Embryonic facial prominence (tissue), 1 donor: ENCODE measurements at regions not wholly inside any gene's neighbourhood (a gene's known extent, or its start where the extent isn't known, plus 50 kb on each side); places are given as distances from the start of the nearest gene placed in this dataset.

ENCODE experiments used
- DNase-seq: peaks from one replicate; pipeline ENCODE4 v3.0.0-alpha.2; 2016; ENCODE audit errors: extremely low spot score

- no peak for DNase-seq
These were observed 114.8 kb upstream of the PKDCC start for GRCh38 chr2:41933046-41933420.

DNA sequence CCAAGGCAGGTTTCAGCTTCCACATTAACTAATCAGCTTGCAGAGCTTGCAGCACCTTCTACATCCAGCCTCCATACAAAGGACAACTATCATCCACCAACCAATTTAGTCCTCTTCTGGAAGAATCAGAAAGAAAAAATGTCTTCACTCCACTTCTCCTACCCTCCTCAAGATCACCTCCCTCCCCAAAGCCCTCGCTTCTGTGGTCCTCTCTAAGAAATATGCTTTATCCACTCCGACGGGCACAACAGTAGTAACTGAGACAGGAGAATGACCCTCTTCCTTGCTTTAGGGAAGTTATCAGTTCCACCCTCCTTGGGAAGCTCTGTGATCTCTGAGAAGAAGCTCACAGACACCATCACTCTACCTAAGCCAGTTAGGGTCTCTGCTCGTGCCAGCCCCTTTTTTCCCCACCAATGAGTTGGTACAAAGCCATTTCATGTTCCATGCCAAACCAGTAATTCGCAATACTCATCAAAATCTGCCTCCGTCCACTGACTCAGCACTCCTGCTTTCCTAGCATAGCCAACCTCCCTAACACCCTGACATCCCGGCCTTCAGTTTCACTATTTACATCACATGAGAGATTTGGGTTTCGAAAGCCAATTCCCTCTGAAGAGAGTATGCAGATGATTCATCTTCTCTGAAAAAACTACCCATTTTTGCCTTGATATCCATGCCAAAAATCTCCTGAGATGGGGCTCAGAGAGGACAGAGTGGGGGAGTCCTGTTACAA is 114.1 kb upstream of the PKDCC start:
- no peak for DNase-seq

GRCh38 chr2:41934329-41934958 is 113.4 kb upstream of the PKDCC start:
- no peak for DNase-seq

DNA sequence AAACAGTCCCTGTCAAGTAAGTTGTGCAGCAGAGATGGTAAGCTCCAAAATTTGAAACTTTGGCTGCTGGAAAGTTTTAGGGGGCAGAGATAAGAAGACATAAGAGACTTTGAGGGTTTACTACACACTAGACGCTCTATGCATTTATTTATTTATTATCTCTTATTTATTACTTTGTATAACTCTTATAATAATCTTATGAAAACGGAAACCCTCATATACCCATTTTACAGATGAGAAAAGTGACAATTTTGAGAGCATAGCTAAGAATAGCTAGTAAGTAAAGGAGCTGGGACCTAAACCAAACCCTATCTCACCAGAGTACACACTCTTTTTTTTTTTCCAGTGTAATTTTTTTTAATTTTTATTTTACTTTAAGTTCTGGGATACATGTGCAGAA is 112.8 kb upstream of the PKDCC start:
- no peak for DNase-seq

DNA sequence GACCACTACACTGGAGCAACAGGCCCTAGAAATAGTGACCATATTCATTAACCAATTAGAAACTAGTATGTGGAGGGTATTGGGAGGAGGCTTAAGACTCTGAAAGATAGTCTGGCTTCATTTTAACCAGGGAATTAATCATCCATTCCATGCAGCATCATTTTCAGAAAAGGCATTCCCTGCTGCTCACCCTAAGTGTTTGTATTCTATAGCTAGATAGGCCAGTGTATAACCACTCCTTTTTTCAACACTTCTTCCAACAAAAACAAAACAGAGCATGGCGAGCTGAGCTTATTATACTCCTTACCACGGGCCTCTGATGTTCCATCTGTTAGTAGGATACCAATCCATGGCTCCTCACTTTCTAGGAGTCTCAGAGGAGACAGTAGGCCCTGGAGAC is 112.0 kb upstream of the PKDCC start:
- DNase-seq: no peak

GRCh38 chr2:41936771-41937463 is 110.9 kb upstream of the PKDCC start:
- DNase-seq: no peak

- no peak for DNase-seq
These were observed 110.3 kb upstream of the PKDCC start for GRCh38 chr2:41937464-41937906.

DNA sequence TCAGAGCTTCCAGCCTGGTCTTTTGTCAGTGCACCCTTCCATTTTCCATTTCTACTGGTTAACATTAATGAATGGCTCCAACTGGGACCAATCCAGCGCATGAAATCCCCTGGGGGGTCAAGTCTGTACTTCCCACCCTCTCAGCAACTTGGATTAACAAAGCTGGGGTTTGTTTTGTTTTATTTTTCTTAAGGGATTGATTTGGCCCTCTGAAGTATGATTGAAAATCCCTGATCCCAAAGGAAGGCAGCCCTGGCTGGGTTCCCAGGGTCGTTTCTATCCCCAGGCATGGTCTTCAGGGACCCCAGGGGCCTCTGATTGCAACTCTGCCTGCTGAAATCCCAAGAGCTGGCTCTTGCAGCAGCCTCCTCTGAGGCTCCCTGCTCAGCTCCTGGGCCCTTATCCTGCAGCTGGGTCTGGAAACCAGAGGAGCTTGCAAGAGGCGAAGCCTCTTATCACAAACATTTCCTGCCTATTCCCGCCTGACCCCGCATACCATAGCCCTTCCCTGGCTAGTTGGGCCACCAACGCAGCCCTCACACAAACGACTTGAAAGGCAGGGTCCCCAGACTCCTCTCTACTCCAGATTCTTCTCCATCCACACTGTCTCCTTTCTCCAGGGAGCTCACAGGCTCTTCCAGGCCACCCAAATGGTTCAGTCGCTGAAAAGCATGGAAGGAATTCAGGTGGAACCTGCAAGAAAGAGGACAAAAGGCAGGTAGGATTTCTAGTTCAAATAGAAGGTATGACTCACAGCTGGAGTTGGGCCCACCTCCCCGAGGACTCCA is 109.7 kb upstream of the PKDCC start:
- no peak for DNase-seq

- DNase-seq: no peak
These were observed 107.6 kb upstream of the PKDCC start for GRCh38 chr2:41940060-41940744.

DNA sequence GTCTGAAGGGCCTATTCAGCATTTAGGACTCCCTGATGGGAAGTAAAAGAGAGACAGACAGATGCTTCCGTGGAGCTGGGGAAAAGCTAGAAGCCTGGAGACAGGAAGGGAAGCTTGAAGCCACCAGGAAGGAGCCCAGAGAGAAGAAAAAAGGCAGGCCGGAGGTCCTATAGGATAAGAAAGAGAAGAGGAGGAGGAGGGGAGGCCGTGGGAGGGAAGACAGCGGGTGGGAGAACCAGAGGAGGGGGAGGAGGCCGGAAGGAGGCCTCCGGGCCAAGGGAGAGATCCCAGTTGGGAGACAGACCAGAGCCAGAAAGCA is 107.1 kb upstream of the PKDCC start:
- no peak for DNase-seq

DNA sequence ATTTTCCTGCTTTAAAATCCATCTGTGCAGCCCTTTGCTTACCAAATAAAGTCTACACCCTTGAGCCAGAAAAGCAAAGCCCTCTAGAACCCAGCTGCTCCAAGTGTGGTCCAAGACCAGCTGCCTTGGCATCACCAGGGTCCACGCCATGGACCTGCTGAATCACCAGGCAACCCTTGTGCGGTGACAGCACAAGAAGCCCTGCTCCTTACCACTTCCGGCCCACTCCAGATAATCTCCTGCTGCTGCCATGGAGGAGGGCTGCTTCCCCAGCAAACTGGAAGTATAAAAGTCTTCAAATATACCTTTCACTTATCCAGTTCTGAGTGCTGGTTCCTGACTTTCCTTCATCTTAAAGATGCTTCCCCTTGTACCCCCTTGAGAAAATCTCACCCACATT is 106.0 kb upstream of the PKDCC start:
- no peak for DNase-seq

DNA sequence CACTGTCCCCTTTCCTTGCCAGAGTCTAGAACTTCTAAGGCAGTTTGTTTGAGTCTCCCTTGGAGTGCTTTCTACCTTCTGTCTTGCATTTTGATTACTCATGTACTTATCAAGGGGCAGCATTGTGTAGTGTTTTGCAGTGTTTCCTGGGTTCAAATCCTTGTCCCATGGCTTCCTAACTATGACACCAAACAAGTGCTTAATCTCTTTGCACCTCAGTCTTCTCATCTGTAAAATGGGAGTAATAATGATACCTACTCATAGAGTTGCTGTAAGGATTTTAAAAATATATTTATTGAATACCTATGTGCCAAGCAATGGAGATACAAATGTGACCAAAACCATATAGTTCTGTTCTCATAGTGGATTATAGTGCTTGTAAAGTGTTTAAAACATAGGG is 105.5 kb upstream of the PKDCC start:
- no peak for DNase-seq

DNA sequence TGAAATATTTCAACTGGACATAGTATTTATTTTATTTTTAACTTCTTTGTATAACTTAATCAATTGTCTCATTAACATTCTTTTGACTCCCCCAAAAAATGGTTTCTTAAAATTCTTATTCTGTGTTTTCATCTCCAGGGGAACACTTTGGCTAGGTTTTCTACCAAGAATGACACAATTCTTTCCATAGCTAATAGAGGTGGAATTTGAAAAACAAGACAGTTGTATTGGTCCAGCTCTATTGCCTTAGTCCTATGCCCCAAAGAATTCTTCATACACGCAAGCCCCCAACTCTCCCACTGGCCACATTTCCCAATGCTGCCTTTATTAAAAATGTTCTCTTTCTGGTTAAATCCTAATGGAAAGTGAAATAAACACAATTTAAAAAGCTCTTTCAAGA is 104.7 kb upstream of the PKDCC start:
- no peak for DNase-seq

- DNase-seq: no peak
These were observed 103.5 kb upstream of the PKDCC start for GRCh38 chr2:41944220-41944880.

GRCh38 chr2:41947701-41948396 is 100.0 kb upstream of the PKDCC start:
- no peak for DNase-seq

DNA sequence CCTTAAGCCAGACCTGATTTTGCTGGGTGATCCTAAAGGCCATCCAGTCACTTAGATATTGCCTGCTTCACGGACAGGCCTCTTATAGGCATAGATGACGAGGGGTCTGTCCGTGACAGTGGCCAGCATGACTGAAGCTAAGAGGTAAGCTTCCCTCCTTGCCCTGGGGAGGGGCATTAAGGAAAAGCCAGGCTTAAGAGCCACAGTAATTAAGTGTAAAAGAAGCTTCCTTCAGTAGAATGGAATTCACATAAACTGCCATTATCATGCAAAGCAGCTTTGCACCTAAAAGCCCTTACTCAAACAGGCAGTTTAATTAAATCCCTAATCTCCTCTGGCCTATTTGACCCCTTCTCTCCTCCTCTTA is 99.4 kb upstream of the PKDCC start:
- DNase-seq: no peak

DNA sequence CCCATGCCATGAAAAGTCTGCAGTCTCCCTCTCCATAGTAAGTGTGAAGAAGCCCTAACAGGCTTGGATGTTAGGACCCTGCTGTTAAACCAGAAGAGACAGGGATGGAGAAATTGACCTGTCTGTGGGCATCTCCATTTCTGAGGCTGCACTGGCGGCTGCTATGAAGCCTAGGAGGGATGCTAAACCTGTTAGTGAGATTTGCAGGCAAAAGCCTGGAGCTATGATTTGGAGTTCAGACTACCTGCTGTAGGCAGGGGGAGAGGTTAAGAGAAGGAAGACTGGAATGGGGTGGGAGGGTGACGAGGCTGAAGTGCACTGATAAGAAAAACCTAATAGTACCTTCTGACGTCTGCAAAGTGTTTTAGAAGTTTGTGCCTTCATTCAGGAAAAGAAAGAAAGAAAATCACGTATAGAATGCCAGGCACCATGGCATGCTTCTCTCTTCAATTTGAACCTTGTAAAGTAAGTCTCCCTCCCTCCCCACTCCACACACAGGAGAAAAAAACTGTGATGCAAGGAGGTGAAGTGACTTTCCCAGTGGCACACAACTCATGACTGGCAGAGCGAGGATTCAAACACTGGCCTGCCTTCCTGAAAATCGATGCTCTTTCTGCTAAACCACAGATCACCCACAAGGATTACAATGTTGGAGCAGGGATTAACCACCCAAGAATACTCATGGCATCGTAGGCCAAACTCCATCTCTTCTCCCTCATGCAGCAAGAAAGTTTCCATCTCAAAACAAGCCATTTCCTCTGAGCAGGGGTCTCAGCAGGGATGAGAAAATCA is 98.5 kb upstream of the PKDCC start:
- no peak for DNase-seq

DNA sequence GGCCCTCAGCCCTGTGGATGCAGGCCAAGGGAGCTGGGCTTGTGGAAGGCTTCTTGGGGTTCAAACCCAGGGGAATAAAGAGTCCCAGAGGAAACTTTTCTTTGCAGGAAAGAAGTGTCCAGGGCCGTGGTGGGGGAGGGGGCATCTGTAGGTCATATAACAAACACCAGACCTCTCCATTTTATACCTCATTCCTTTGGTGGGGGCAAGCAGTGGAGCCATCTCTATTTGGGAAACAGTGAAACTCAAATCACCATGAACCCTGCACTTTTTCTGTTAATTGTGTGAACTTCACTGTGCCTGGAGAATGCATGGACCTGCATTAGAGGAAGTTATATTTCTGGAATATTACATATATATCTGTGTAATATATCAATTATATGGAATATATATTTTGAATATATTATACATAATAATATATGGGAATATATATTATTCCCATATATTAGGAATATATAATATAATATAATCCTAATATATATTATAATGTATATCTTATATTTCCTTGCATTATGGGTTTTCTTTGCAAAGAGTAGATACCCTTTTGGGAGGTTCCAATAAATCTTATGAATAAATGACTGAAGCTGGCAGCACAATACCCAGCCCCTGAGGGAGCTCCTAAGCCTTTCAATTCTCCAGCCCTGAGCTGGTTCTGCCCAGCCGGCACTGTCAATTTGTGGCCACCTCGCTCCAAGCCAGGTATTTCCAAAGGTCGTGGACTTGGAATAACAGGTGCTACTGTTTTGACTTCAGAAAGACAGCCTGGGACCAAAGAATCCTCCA is 97.7 kb upstream of the PKDCC start:
- no peak for DNase-seq

- no peak for DNase-seq
These were observed 97.2 kb upstream of the PKDCC start for GRCh38 chr2:41950666-41950960.
